ENCODE measurements at regions not wholly inside any gene's neighbourhood (a gene's known extent, or its start where the extent isn't known, plus 50 kb on each side); places are given as distances from the start of the nearest gene placed in this dataset.

DNA sequence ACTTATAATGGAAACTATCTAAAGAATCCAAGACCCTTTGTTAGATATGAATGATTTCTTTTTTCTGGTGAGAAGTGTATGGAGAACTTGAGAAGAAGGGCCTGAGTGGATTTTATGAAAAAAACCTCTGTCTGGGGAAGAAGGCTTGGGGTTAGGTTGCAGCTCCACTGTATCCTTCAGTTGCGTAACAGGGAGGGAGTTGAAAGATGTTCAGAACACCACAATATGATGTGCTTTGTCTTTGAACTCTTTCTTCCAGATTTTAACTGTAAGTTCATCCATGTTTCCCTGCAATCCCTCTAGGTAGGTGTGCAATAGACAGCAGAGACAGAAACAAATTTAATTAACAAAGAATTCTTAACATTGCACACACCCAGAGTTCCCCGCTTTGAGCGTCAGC is 125.8 kb upstream of the NFIA start:
- TF ChIP-seq, protein P1, sequence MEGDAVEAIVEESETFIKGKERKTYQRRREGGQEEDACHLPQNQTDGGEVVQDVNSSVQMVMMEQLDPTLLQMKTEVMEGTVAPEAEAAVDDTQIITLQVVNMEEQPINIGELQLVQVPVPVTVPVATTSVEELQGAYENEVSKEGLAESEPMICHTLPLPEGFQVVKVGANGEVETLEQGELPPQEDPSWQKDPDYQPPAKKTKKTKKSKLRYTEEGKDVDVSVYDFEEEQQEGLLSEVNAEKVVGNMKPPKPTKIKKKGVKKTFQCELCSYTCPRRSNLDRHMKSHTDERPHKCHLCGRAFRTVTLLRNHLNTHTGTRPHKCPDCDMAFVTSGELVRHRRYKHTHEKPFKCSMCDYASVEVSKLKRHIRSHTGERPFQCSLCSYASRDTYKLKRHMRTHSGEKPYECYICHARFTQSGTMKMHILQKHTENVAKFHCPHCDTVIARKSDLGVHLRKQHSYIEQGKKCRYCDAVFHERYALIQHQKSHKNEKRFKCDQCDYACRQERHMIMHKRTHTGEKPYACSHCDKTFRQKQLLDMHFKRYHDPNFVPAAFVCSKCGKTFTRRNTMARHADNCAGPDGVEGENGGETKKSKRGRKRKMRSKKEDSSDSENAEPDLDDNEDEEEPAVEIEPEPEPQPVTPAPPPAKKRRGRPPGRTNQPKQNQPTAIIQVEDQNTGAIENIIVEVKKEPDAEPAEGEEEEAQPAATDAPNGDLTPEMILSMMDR (IDR thresholded peaks at IDR 0.05; ENCODE audit: low read depth, low read length): no peak
- no peak for TF ChIP-seq EZH2phosphoT487 (IDR thresholded peaks at IDR 0.05; ENCODE audit: low read depth)

Measured in OCI-LY3 (cell line).